Mammary epithelial cell (primary cell): ENCODE measurements at regions not wholly inside any gene's neighbourhood (a gene's known extent, or its start where the extent isn't known, plus 50 kb on each side); places are given as distances from the start of the nearest gene placed in this dataset.

ENCODE experiments used
- EZH2 ChIP-seq: IDR thresholded peaks from 2 replicates; pipeline ENCODE4 v1.6.1; 2012; ENCODE audit warnings: low read length, inconsistent platforms, borderline replicate concordance
- TF ChIP-seq, protein P1 (sequence below), 2 donors: IDR thresholded peaks in 1 of 2; conservative IDR thresholded peaks in 1 of 2; 2 replicates each; pipeline ENCODE4 v1.5.1; 2011 to 2012; ENCODE audit warnings: inconsistent platforms in 2 of 2, low read length in 2 of 2, mild to moderate bottlenecking in 2 of 2, control low read depth in 1 of 2, low read depth in 1 of 2; ENCODE audit not compliant: insufficient read depth in 1 of 2; ENCODE audit errors: extremely low read depth in 1 of 2

DNA sequence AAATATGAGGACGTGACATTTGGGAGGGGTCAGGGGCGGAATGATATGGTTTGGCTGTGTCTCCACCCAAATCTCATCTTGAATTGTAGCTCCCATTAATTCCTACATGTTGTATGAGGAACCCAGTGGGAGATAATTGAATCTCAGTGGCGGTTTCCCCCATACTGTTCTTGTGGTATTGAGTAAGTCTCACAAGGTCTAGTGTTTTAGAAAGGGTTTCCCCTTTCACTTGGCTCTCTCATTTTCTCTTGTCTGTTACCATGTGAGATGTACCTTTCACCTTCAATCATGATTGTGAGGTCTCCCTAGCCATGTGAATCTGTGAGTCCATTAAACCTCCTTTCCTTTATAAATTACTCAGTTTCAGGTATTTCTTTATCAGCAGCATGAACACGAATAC lies 663.6 kb upstream of the CHRM3 start:
- TF ChIP-seq, protein P1, sequence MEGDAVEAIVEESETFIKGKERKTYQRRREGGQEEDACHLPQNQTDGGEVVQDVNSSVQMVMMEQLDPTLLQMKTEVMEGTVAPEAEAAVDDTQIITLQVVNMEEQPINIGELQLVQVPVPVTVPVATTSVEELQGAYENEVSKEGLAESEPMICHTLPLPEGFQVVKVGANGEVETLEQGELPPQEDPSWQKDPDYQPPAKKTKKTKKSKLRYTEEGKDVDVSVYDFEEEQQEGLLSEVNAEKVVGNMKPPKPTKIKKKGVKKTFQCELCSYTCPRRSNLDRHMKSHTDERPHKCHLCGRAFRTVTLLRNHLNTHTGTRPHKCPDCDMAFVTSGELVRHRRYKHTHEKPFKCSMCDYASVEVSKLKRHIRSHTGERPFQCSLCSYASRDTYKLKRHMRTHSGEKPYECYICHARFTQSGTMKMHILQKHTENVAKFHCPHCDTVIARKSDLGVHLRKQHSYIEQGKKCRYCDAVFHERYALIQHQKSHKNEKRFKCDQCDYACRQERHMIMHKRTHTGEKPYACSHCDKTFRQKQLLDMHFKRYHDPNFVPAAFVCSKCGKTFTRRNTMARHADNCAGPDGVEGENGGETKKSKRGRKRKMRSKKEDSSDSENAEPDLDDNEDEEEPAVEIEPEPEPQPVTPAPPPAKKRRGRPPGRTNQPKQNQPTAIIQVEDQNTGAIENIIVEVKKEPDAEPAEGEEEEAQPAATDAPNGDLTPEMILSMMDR (conservative IDR thresholded peaks at IDR 0.05 in 1 of 2, IDR thresholded peaks at IDR 0.05 in 1 of 2; ENCODE audit: extremely low read depth in 1 of 2, insufficient read depth in 1 of 2, low read depth in 1 of 2, low read length in 2 of 2) = no peak
- no peak for TF ChIP-seq EZH2
